GM12872 (cell line): ENCODE measurements at regions not wholly inside any gene's neighbourhood (a gene's known extent, or its start where the extent isn't known, plus 50 kb on each side); places are given as distances from the start of the nearest gene placed in this dataset.

ENCODE experiments used
- TF ChIP-seq, protein P1 (sequence below): IDR thresholded peaks from 3 replicates; pipeline ENCODE4 v1.5.1; 2011; ENCODE audit warnings: low read depth, mild to moderate bottlenecking, low read length, moderate library complexity; ENCODE audit not compliant: insufficient read depth

DNA sequence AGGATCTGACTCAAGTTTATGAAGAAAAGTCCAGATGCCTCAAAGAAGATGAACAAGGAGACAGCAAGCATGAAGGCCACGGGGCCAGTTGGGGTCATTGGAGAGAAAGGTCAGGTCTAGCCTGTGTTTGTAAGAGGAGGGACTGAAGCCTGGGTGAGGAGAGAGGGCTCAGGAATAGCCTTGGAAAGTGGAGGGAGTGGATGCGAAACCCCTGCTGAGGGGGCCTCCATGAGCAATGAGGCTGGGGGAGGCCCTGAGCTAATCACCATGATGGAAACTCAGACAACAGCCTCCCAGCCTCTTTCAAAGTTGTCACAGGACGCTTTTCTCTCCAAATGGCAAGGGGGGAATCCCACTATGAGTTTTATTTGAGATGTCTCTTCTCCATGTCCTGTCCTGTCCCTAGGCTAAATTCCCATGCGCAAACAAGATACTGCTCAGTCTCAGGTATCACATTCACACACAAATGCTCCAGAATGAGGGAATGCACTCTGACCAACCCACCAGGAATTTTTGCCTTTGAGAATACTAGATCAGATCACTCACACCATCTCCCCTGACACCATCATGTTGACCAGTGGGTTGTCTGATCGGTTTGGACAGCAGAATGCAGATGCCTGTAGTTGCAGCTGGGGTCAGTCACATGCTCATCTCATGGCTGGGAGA, 51.3 kb upstream of the TOP3B start:
- TF ChIP-seq, protein P1, sequence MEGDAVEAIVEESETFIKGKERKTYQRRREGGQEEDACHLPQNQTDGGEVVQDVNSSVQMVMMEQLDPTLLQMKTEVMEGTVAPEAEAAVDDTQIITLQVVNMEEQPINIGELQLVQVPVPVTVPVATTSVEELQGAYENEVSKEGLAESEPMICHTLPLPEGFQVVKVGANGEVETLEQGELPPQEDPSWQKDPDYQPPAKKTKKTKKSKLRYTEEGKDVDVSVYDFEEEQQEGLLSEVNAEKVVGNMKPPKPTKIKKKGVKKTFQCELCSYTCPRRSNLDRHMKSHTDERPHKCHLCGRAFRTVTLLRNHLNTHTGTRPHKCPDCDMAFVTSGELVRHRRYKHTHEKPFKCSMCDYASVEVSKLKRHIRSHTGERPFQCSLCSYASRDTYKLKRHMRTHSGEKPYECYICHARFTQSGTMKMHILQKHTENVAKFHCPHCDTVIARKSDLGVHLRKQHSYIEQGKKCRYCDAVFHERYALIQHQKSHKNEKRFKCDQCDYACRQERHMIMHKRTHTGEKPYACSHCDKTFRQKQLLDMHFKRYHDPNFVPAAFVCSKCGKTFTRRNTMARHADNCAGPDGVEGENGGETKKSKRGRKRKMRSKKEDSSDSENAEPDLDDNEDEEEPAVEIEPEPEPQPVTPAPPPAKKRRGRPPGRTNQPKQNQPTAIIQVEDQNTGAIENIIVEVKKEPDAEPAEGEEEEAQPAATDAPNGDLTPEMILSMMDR, result no peak

DNA sequence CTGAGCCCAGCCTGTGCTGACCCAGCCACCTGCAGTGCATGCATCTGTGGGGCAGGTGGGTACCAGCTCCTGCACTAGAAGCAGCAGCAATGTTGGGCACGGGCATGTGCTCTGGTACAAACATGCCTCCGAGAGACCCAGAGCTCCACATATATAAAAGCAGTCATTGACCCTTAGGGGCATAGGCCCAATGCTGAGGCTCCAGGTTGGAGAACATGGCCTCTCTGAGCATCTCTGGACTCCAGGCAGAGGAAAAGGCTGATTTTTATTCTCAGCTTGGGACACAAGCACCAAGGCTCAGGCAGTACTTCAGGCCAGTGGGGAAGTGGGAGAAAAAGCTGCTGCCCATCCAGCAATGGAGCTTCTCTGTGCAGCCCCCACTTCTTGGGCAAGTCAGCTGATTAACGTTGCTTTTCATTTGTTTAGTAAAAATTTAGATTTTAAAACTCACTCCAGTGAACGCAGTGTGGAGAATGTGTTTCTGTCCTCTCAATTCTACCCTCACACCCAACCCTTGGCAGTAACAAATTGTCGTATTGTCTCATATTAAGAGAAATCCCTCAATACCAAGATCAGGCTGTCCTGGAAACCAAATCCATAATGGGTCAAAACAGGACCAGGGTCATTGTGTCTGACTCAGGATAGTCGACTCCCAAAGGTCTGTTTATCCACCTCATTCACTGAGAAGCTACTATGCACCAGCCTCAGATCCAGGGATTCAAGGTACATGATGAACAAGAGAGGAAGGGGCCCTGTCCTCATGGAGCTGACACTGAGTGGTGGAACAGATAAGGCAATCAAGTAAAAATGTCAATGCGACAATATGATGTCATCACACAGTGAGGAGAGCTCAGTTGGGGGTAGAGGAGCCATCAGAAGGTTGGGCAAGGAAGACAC, 50.6 kb upstream of the TOP3B start:
- TF ChIP-seq, protein P1, result no peak

DNA sequence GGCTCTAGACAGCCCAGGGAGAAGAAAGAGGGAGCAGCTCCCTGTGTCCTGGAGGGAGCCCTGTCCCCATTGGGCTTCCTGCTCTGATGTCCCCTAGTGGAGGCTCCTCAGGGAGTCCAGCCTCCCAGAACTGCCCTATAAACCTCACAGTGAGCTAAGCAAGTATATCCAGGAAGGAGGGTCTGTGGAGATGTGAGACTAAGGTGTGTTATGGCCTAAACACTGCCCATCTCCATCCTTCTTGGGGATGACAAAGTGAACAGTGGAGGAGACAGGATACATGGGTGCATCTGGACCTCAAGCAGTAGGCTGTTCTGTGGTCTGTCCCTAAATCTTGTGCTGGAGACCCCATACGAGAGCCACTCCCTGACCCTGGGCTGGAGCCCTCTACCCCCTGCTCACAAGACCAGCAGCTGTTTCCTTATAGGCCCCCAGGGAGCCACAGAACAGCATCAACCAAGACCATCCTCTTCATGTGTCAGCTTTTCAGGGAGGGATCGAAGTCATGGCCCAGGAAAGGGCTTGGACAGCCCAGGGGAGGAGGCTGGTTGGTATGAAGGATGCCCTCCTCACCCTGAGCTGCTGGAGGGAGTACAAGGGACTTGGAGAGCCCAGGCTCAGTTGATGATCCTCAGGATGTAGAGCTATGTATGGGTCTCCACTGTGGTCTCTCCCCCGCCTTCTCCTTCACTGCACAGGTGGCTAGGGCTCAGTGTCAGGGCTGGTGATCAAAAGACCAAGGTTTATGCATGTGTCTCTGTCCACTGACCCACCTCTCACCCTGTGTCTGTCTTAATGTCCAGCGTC, 49.7 kb upstream of the TOP3B start:
- TF ChIP-seq, protein P1, result 0 out of 3 replicates have a peak, but pooled peaks have one; percentile 9
